Muscle of arm (tissue), 1 donor: ENCODE measurements at regions not wholly inside any gene's neighbourhood (a gene's known extent, or its start where the extent isn't known, plus 50 kb on each side); places are given as distances from the start of the nearest gene placed in this dataset.
"Not testable (repeated sequence)": the region's sequence is repeated elsewhere in the genome, so short reads cannot be mapped to it uniquely, and the experiment has no call there.

ENCODE experiments used
- DNase-seq: peaks from one replicate; pipeline ENCODE4 v3.0.0-alpha.2; 2013

- no peak for DNase-seq
Measured at GRCh38 chr11:28900427-28900826, 792.2 kb downstream of the METTL15 start.

GRCh38 chr11:28899706-28900105, 791.5 kb downstream of the METTL15 start:
- no peak for DNase-seq

GRCh38 chr11:28890601-28891040, 782.4 kb downstream of the METTL15 start:
- not testable (repeated sequence) for DNase-seq

GRCh38 chr11:28887681-28888080, 779.5 kb downstream of the METTL15 start:
- no peak for DNase-seq

GRCh38 chr11:28879869-28880268, 771.7 kb downstream of the METTL15 start:
- no peak for DNase-seq

GRCh38 chr11:28878025-28878424, 769.8 kb downstream of the METTL15 start:
- DNase-seq: no peak

- no peak for DNase-seq
Measured at GRCh38 chr11:28877340-28877739, 769.2 kb downstream of the METTL15 start.

- DNase-seq: no peak
Measured at GRCh38 chr11:28874706-28875105, 766.5 kb downstream of the METTL15 start.

- DNase-seq: no peak
Measured at GRCh38 chr11:28871090-28871489, 762.9 kb downstream of the METTL15 start.

- DNase-seq: no peak
Measured at GRCh38 chr11:28863422-28863821, 755.2 kb downstream of the METTL15 start.

GRCh38 chr11:28860893-28861292, 752.7 kb downstream of the METTL15 start:
- no peak for DNase-seq

- no peak for DNase-seq
Measured at GRCh38 chr11:28858076-28858475, 749.9 kb downstream of the METTL15 start.

- no peak for DNase-seq
Measured at GRCh38 chr11:28849053-28849452, 740.9 kb downstream of the METTL15 start.

- no peak for DNase-seq
Measured at GRCh38 chr11:28842716-28843115, 734.5 kb downstream of the METTL15 start.

- no peak for DNase-seq
Measured at GRCh38 chr11:28838741-28839140, 730.6 kb downstream of the METTL15 start.

GRCh38 chr11:28837599-28837998, 729.4 kb downstream of the METTL15 start:
- DNase-seq: no peak

GRCh38 chr11:28836285-28837081, 728.3 kb downstream of the METTL15 start:
- no peak for DNase-seq

GRCh38 chr11:28835790-28836189, 727.6 kb downstream of the METTL15 start:
- DNase-seq: no peak

GRCh38 chr11:28835317-28835716, 727.1 kb downstream of the METTL15 start:
- no peak for DNase-seq

- no peak for DNase-seq
Measured at GRCh38 chr11:28834877-28835276, 726.7 kb downstream of the METTL15 start.

GRCh38 chr11:28833670-28834069, 725.5 kb downstream of the METTL15 start:
- no peak for DNase-seq

- no peak for DNase-seq
Measured at GRCh38 chr11:28833169-28833568, 725.0 kb downstream of the METTL15 start.

- DNase-seq: no peak
Measured at GRCh38 chr11:28826807-28827206, 718.6 kb downstream of the METTL15 start.

- DNase-seq: no peak
Measured at GRCh38 chr11:28822576-28822975, 714.4 kb downstream of the METTL15 start.
